Fibroblast of lung (primary cell): ENCODE measurements at regions not wholly inside any gene's neighbourhood (a gene's known extent, or its start where the extent isn't known, plus 50 kb on each side); places are given as distances from the start of the nearest gene placed in this dataset.

ENCODE experiments used
- EZH2 ChIP-seq: IDR thresholded peaks from 2 replicates; pipeline ENCODE4 v1.5.1; 2012; ENCODE audit warnings: low read length, control low read depth, mild to moderate bottlenecking; ENCODE audit errors: missing control alignments
- TF ChIP-seq, protein P1 (sequence below), 2 donors: IDR thresholded peaks in 1 of 2; conservative IDR thresholded peaks in 1 of 2; 1 replicate in 1 of 2; 2 replicates in 1 of 2; pipeline ENCODE4 v1.5.1; 2011 to 2012; ENCODE audit warnings: low read length in 2 of 2, control low read depth in 1 of 2, inconsistent platforms in 1 of 2, low read depth in 1 of 2, mild to moderate bottlenecking in 1 of 2

DNA sequence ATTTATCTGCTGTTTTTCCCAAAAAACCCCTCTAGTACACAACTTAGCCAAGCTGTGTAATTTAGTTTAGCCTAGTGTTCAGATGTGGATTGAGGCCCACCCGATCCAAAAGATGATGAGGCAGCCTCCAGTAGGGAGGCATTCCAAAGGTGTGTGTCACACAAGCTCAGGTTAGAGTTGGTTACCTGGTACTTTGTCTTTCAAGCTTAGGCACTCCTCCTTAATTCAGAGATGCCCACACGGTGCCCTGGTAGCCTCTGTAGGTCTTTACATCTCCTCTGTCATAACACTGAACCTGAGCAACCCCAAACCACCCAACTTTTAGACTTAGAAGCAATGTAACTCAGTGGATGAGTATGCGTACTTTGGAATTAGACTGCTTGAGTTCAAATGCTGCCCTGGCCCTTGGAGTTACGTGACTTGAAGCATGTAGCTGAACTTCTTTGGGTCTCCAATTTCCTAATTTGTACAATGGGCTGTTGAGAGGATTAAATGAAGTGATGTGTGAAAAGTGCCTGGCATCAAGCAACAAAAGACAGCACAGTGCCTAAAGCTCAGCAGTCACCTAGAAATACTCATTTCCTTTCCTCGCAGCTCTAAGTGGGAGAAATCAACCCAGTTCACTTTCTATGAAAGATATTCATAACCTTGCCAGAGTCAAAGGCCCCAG, 284.6 kb upstream of the RARB start:
- TF ChIP-seq, protein P1, sequence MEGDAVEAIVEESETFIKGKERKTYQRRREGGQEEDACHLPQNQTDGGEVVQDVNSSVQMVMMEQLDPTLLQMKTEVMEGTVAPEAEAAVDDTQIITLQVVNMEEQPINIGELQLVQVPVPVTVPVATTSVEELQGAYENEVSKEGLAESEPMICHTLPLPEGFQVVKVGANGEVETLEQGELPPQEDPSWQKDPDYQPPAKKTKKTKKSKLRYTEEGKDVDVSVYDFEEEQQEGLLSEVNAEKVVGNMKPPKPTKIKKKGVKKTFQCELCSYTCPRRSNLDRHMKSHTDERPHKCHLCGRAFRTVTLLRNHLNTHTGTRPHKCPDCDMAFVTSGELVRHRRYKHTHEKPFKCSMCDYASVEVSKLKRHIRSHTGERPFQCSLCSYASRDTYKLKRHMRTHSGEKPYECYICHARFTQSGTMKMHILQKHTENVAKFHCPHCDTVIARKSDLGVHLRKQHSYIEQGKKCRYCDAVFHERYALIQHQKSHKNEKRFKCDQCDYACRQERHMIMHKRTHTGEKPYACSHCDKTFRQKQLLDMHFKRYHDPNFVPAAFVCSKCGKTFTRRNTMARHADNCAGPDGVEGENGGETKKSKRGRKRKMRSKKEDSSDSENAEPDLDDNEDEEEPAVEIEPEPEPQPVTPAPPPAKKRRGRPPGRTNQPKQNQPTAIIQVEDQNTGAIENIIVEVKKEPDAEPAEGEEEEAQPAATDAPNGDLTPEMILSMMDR (conservative IDR thresholded peaks at IDR 0.05 in 1 of 2, IDR thresholded peaks at IDR 0.05 in 1 of 2; ENCODE audit: low read depth in 1 of 2, low read length in 2 of 2), result no peak
- no peak for TF ChIP-seq EZH2
